Transverse colon (tissue), 4 donors: ENCODE measurements at regions not wholly inside any gene's neighbourhood (a gene's known extent, or its start where the extent isn't known, plus 50 kb on each side); places are given as distances from the start of the nearest gene placed in this dataset.

Experiments used
- CTCF ChIP-seq, 5 experiments: fragments of 200-600 bp in 3 of 5; fragments of 450-650 bp in 2 of 5; sonication (generic) in 3 of 5; IDR thresholded peaks; 1 replicate in 2 of 5; 2 replicates in 3 of 5; pipeline ENCODE4 v1.5.1; 2016 to 2017; ENCODE audit warnings: antibody characterized with exemption in 5 of 5, inconsistent platforms in 3 of 5, mild to moderate bottlenecking in 2 of 5, moderate library complexity in 1 of 5
- EP300 ChIP-seq: sonication (generic); formaldehyde crosslinking; IDR thresholded peaks from one replicate; pipeline ENCODE4 v1.6.1; 2017; ENCODE audit warnings: antibody characterized with exemption, low read depth
- POLR2A ChIP-seq: fragments of 450-650 bp; IDR thresholded peaks from one replicate; pipeline ENCODE4 v1.6.1; 2016; ENCODE audit warnings: antibody characterized with exemption, mild to moderate bottlenecking, moderate library complexity
- POLR2AphosphoS5 ChIP-seq, 3 donors: sonication (generic); formaldehyde crosslinking; IDR thresholded peaks; one replicate each; pipeline ENCODE4 v1.6.1; 2016; ENCODE audit warnings: antibody characterized with exemption in 3 of 3

- TF ChIP-seq CTCF (IDR thresholded peaks at IDR 0.05) (no peak), POLR2AphosphoS5 (IDR thresholded peaks at IDR 0.05) (no peak), EP300 (no peak), POLR2A (no peak)
Measured at GRCh38 chr1:99525331-99525730, 120.6 kb upstream of the PALMD start.
